ENCODE measurements at regions not wholly inside any gene's neighbourhood (a gene's known extent, or its start where the extent isn't known, plus 50 kb on each side); places are given as distances from the start of the nearest gene placed in this dataset.
A peak's percentile ranks its signal among the peaks of the same experiment; 100 is the strongest.
"Not testable (repeated sequence)": the region's sequence is repeated elsewhere in the genome, so short reads cannot be mapped to it uniquely, and the experiment has no call there.

GRCh38 chr18:26637983-26638382 is 89.6 kb upstream of the KCTD1 start:
- H3K4me3 Mint-ChIP-seq: no peak overlapping the region
- no peak for DNase-seq
- H3K4me1 Mint-ChIP-seq: no peaks in the 10 kb centered on the region
- no peaks in the 10 kb centered on the region for H3K27me3 Mint-ChIP-seq
- no peaks in the 10 kb centered on the region for H3K9me3 Mint-ChIP-seq
- no peaks in the 10 kb centered on the region for H3K36me3 Mint-ChIP-seq
- CTCF ChIA-PET: no interaction called here
- H3K27ac Mint-ChIP-seq: no peak overlapping the region

- Mint-ChIP-seq H3K36me3 (no peaks in the 10 kb centered on the region), H3K9me3 (no peaks in the 10 kb centered on the region), H3K4me3 (no peak overlapping the region), H3K27me3 (no peaks in the 10 kb centered on the region), H3K4me1 (no peaks in the 10 kb centered on the region), H3K27ac (no peak overlapping the region)
- CTCF ChIA-PET: no interaction called here
- DNase-seq: no peak
Observed at GRCh38 chr18:26637324-26637723, 89.0 kb upstream of the KCTD1 start.

GRCh38 chr18:26635466-26635865 is 87.1 kb upstream of the KCTD1 start:
- no peak for DNase-seq
- H3K27ac Mint-ChIP-seq: no peak overlapping the region
- no peaks in the 10 kb centered on the region for H3K4me1 Mint-ChIP-seq
- H3K27me3 Mint-ChIP-seq: no peaks in the 10 kb centered on the region
- no peaks in the 10 kb centered on the region for H3K36me3 Mint-ChIP-seq
- CTCF ChIA-PET: no interaction called here
- H3K9me3 Mint-ChIP-seq: no peaks in the 10 kb centered on the region
- no peak overlapping the region for H3K4me3 Mint-ChIP-seq

- H3K27ac Mint-ChIP-seq: no peak overlapping the region
- no peaks in the 10 kb centered on the region for H3K36me3 Mint-ChIP-seq
- peaks cover 2% of the 10 kb centered on the region for H3K27me3 Mint-ChIP-seq
- no peaks in the 10 kb centered on the region for H3K4me1 Mint-ChIP-seq
- CTCF ChIA-PET: no interaction called here
- H3K4me3 Mint-ChIP-seq: no peak overlapping the region
- H3K9me3 Mint-ChIP-seq: no peaks in the 10 kb centered on the region
- DNase-seq: no peak
Observed at GRCh38 chr18:26634631-26635030, 86.3 kb upstream of the KCTD1 start.

GRCh38 chr18:26631135-26631534 is 82.8 kb upstream of the KCTD1 start:
- no peak overlapping the region for H3K4me3 Mint-ChIP-seq
- no peaks in the 10 kb centered on the region for H3K4me1 Mint-ChIP-seq
- CTCF ChIA-PET: no interaction called here
- no peaks in the 10 kb centered on the region for H3K9me3 Mint-ChIP-seq
- DNase-seq: no peak
- no peaks in the 10 kb centered on the region for H3K36me3 Mint-ChIP-seq
- H3K27ac Mint-ChIP-seq: no peak overlapping the region
- peaks cover 8% of the 10 kb centered on the region for H3K27me3 Mint-ChIP-seq

GRCh38 chr18:26630596-26630995 is 82.2 kb upstream of the KCTD1 start:
- Mint-ChIP-seq H3K27ac (no peak overlapping the region), H3K9me3 (peaks cover 3% of the 10 kb centered on the region), H3K27me3 (peaks cover 8% of the 10 kb centered on the region), H3K4me1 (no peaks in the 10 kb centered on the region), H3K36me3 (no peaks in the 10 kb centered on the region), H3K4me3 (no peak overlapping the region)
- DNase-seq: no peak
- CTCF ChIA-PET: no interaction called here

- Mint-ChIP-seq H3K27me3 (peaks cover 8% of the 10 kb centered on the region), H3K36me3 (no peaks in the 10 kb centered on the region), H3K4me3 (no peak overlapping the region), H3K27ac (no peak overlapping the region), H3K4me1 (no peaks in the 10 kb centered on the region), H3K9me3 (peaks cover 24% of the 10 kb centered on the region)
- CTCF ChIA-PET: no interaction called here
- no peak for DNase-seq
Observed at GRCh38 chr18:26628017-26628416, 79.7 kb upstream of the KCTD1 start.

- Mint-ChIP-seq H3K36me3 (no peaks in the 10 kb centered on the region), H3K9me3 (peaks cover 26% of the 10 kb centered on the region), H3K4me3 (no peak overlapping the region), H3K27me3 (peaks cover 9% of the 10 kb centered on the region), H3K4me1 (no peaks in the 10 kb centered on the region), H3K27ac (no peak overlapping the region)
- no peak for DNase-seq
- CTCF ChIA-PET: interaction anchor here (0.6 kb wide), 1 partner anchor 177 kb away, joined by 3 read pairs; no protein-coding TSS in a partner anchor
Observed at GRCh38 chr18:26624443-26624842, 76.1 kb upstream of the KCTD1 start.

- H3K36me3 Mint-ChIP-seq, H3K27ac Mint-ChIP-seq, H3K4me3 Mint-ChIP-seq, H3K27me3 Mint-ChIP-seq, DNase-seq, H3K4me1 Mint-ChIP-seq, CTCF ChIA-PET: not testable (repeated sequence)
- peaks cover 26% of the 10 kb centered on the region for H3K9me3 Mint-ChIP-seq
Observed at GRCh38 chr18:26623314-26623713, 75.0 kb upstream of the KCTD1 start.

GRCh38 chr18:26621161-26622026 is 73.0 kb upstream of the KCTD1 start:
- peaks cover 4% of the 10 kb centered on the region for H3K27me3 Mint-ChIP-seq
- H3K4me1 Mint-ChIP-seq: no peaks in the 10 kb centered on the region
- no peak overlapping the region for H3K27ac Mint-ChIP-seq
- CTCF ChIA-PET: interaction anchor here (0.6 to 1.5 kb wide), 6 partner anchors 8 to 981 kb away, joined by 3 to 6 read pairs (median 3); partner anchors contain the start of gene KCTD1
- H3K9me3 Mint-ChIP-seq: peaks cover 26% of the 10 kb centered on the region
- no peaks in the 10 kb centered on the region for H3K36me3 Mint-ChIP-seq
- H3K4me3 Mint-ChIP-seq: no peak overlapping the region
- DNase-seq: peak; percentile 43

GRCh38 chr18:26619350-26619749 is 71.0 kb upstream of the KCTD1 start:
- H3K4me3 Mint-ChIP-seq: no peak overlapping the region
- H3K4me1 Mint-ChIP-seq: no peaks in the 10 kb centered on the region
- no peaks in the 10 kb centered on the region for H3K36me3 Mint-ChIP-seq
- H3K9me3 Mint-ChIP-seq: peaks cover 12% of the 10 kb centered on the region
- CTCF ChIA-PET: no interaction called here
- no peak for DNase-seq
- H3K27ac Mint-ChIP-seq: no peak overlapping the region
- peaks cover 4% of the 10 kb centered on the region for H3K27me3 Mint-ChIP-seq

- CTCF ChIA-PET: no interaction called here
- no peak overlapping the region for H3K4me3 Mint-ChIP-seq
- peaks cover 3% of the 10 kb centered on the region for H3K9me3 Mint-ChIP-seq
- H3K27ac Mint-ChIP-seq: no peak overlapping the region
- DNase-seq: no peak
- H3K4me1 Mint-ChIP-seq: no peaks in the 10 kb centered on the region
- no peaks in the 10 kb centered on the region for H3K36me3 Mint-ChIP-seq
- peaks cover 4% of the 10 kb centered on the region for H3K27me3 Mint-ChIP-seq
Observed at GRCh38 chr18:26618135-26618534, 69.8 kb upstream of the KCTD1 start.

- Mint-ChIP-seq H3K36me3 (no peaks in the 10 kb centered on the region), H3K4me3 (no peak overlapping the region), H3K9me3 (no peaks in the 10 kb centered on the region), H3K27ac (no peak overlapping the region), H3K4me1 (no peaks in the 10 kb centered on the region), H3K27me3 (peaks cover 3% of the 10 kb centered on the region)
- no peak for DNase-seq
- CTCF ChIA-PET: no interaction called here
Observed at GRCh38 chr18:26617151-26617554, 68.8 kb upstream of the KCTD1 start.

- H3K4me1 Mint-ChIP-seq: no peaks in the 10 kb centered on the region
- CTCF ChIA-PET: no interaction called here
- H3K36me3 Mint-ChIP-seq: no peaks in the 10 kb centered on the region
- no peak overlapping the region for H3K4me3 Mint-ChIP-seq
- no peak overlapping the region for H3K27ac Mint-ChIP-seq
- H3K27me3 Mint-ChIP-seq: peaks cover 7% of the 10 kb centered on the region
- no peak for DNase-seq
- no peaks in the 10 kb centered on the region for H3K9me3 Mint-ChIP-seq
Observed at GRCh38 chr18:26614374-26614773, 66.0 kb upstream of the KCTD1 start.

All from activated naive CD4-positive, alpha-beta T cell treated with anti-CD3 and anti-CD28 coated beads, Interleukin-2, amount 10 ng/mL, durations not matched to agents 7 days and 5 days (primary cell).